GM18870 (cell line): ENCODE measurements at regions not wholly inside any gene's neighbourhood (a gene's known extent, or its start where the extent isn't known, plus 50 kb on each side); places are given as distances from the start of the nearest gene placed in this dataset.

Experiments used
- ATAC-seq: cut with Tn5 transposase; IDR thresholded peaks from one replicate; pipeline ENCODE4 v1.9.1; 2021; ENCODE audit warnings: moderate library complexity; ENCODE audit not compliant: unreplicated experiment

- ATAC-seq = no peak
Measured at GRCh38 chr2:194253528-194254259, 1403.3 kb upstream of the SLC39A10 start.

- ATAC-seq = no peak
Measured at GRCh38 chr2:194252127-194252526, 1404.9 kb upstream of the SLC39A10 start.

- no peak for ATAC-seq
Measured at GRCh38 chr2:194232600-194232999, 1424.4 kb upstream of the SLC39A10 start.

GRCh38 chr2:194223218-194223617 is 1433.8 kb upstream of the SLC39A10 start:
- ATAC-seq = no peak

GRCh38 chr2:194214192-194214591 is 1442.8 kb upstream of the SLC39A10 start:
- no peak for ATAC-seq

GRCh38 chr2:194205568-194206227 is 1451.3 kb upstream of the SLC39A10 start:
- ATAC-seq = no peak

GRCh38 chr2:194203898-194204297 is 1453.1 kb upstream of the SLC39A10 start:
- no peak for ATAC-seq

- ATAC-seq = no peak
Measured at GRCh38 chr2:194182888-194183287, 1474.1 kb upstream of the SLC39A10 start.

- no peak for ATAC-seq
Measured at GRCh38 chr2:194176134-194176533, 1480.9 kb upstream of the SLC39A10 start.

GRCh38 chr2:194166818-194167217 is 1490.2 kb upstream of the SLC39A10 start:
- ATAC-seq = peak; percentile 88

- no peak for ATAC-seq
Measured at GRCh38 chr2:194155431-194155830, 1501.6 kb upstream of the SLC39A10 start.

GRCh38 chr2:194151231-194151630 is 1505.8 kb upstream of the SLC39A10 start:
- no peak for ATAC-seq

GRCh38 chr2:194135463-194135862 is 1521.6 kb upstream of the SLC39A10 start:
- no peak for ATAC-seq

GRCh38 chr2:194128810-194129209 is 1528.2 kb upstream of the SLC39A10 start:
- no peak for ATAC-seq

- ATAC-seq = no peak
Measured at GRCh38 chr2:194126418-194126817, 1530.6 kb upstream of the SLC39A10 start.

GRCh38 chr2:194116861-194117260 is 1540.2 kb upstream of the SLC39A10 start:
- no peak for ATAC-seq

- ATAC-seq = no peak
Measured at GRCh38 chr2:194105358-194105757, 1551.7 kb upstream of the SLC39A10 start.

GRCh38 chr2:194104687-194105086 is 1552.3 kb upstream of the SLC39A10 start:
- peak; percentile 96 for ATAC-seq

GRCh38 chr2:194103941-194104659 is 1552.9 kb upstream of the SLC39A10 start:
- ATAC-seq = peak; percentile 9

- ATAC-seq = no peak
Measured at GRCh38 chr2:194102546-194102945, 1554.5 kb upstream of the SLC39A10 start.

- ATAC-seq = no peak
Measured at GRCh38 chr2:194100201-194100600, 1556.8 kb upstream of the SLC39A10 start.

- no peak for ATAC-seq
Measured at GRCh38 chr2:194096402-194096801, 1560.6 kb upstream of the SLC39A10 start.
